Epithelial cell of esophagus (primary cell): ENCODE measurements at regions not wholly inside any gene's neighbourhood (a gene's known extent, or its start where the extent isn't known, plus 50 kb on each side); places are given as distances from the start of the nearest gene placed in this dataset.
A peak's percentile ranks its signal among the peaks of the same experiment; 100 is the strongest.
"Not testable (repeated sequence)": the region's sequence is repeated elsewhere in the genome, so short reads cannot be mapped to it uniquely, and the experiment has no call there.

ENCODE experiments used
- DNase-seq: peaks from one replicate; pipeline ENCODE4 v3.0.0; 2010; ENCODE audit warnings: low read depth
- H3K4me3 ChIP-seq: 2 replicates; pipeline ENCODE4 v1.5.1; 2011; ENCODE audit warnings: mild to moderate bottlenecking, low read length, control low read depth
- TF ChIP-seq, protein P1 (sequence below): IDR thresholded peaks from 2 replicates; pipeline ENCODE4 v1.5.1; 2011; ENCODE audit warnings: low read depth, mild to moderate bottlenecking, low read length, control low read depth, inconsistent platforms; ENCODE audit not compliant: insufficient read depth; ENCODE audit errors: missing control alignments

DNA sequence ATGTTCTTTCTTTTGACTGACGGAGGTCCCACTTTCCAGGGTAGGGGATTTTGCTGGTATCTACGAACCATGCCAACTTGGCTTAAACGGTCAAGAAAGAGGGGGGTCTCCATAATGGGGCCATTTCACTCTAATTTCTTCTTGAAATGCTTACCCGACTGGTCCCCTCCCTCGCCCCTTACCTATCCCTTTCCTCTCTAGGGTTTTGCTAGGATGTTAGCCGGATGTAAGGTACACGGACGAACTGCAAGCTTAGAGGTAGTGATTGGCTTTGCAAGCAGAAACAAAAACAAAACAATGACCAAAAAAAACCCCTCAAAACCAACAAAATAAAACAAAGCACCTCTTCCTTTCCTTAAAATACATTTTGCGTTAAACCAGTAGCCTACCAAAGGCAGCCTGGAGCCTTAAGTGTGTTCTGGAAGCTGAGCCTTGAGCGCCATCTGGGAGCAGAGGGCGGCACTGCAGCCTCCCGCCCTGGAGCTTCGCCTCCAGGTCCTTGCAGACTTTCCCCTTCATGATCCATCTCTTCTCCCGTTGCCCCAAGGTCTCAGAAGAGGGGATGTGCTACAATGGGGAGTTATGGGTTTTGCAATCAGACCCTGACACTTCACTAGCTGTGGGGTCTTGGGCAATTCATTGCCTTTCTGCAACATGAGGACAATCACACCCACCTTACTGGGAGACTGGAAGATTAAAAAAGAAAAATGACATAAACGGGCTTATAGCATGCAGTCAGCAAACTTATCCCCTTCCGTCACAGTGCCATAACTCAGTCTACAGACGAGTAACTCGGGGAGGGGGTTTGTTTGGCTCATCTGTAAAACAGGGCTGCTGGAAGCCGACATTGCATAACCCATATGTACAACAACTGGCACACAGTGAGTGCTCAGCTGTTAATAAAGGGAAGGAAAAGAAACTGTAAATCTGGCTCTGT, 125.9 kb upstream of the RRN3 start:
- not testable (repeated sequence) for DNase-seq, H3K4me3 ChIP-seq
- TF ChIP-seq, protein P1, sequence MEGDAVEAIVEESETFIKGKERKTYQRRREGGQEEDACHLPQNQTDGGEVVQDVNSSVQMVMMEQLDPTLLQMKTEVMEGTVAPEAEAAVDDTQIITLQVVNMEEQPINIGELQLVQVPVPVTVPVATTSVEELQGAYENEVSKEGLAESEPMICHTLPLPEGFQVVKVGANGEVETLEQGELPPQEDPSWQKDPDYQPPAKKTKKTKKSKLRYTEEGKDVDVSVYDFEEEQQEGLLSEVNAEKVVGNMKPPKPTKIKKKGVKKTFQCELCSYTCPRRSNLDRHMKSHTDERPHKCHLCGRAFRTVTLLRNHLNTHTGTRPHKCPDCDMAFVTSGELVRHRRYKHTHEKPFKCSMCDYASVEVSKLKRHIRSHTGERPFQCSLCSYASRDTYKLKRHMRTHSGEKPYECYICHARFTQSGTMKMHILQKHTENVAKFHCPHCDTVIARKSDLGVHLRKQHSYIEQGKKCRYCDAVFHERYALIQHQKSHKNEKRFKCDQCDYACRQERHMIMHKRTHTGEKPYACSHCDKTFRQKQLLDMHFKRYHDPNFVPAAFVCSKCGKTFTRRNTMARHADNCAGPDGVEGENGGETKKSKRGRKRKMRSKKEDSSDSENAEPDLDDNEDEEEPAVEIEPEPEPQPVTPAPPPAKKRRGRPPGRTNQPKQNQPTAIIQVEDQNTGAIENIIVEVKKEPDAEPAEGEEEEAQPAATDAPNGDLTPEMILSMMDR = peak; percentile 67

DNA sequence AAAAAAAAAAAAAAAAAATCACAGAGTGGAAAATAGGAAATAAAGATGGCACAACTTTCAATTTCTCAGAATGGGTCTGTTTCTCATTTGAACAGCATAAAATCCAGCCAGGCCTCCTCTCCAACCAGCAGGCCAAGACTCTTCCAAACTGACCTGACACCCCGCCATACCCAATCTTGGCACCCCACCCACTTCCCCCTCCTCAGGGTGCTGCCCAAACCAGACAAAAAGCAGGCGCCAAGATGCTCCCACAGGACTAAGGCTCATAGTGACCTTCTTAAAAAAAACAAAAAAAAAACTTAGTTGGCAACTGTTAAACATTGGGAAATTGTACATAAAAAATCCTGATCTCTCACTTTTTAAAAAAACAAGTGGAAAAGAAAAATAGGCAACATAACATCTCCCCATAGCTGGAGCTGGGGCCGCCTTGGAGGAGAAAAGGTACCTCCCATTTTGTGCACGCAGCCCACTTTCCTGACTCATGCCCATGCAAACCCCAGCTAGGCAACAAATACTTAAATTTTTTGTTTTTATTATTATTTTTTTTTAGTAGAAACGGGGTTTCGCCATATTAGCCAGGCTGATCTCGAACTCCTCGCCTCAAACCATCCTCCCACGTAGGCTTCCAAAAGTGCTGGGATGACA, 124.9 kb upstream of the RRN3 start:
- not testable (repeated sequence) for H3K4me3 ChIP-seq, DNase-seq

DNA sequence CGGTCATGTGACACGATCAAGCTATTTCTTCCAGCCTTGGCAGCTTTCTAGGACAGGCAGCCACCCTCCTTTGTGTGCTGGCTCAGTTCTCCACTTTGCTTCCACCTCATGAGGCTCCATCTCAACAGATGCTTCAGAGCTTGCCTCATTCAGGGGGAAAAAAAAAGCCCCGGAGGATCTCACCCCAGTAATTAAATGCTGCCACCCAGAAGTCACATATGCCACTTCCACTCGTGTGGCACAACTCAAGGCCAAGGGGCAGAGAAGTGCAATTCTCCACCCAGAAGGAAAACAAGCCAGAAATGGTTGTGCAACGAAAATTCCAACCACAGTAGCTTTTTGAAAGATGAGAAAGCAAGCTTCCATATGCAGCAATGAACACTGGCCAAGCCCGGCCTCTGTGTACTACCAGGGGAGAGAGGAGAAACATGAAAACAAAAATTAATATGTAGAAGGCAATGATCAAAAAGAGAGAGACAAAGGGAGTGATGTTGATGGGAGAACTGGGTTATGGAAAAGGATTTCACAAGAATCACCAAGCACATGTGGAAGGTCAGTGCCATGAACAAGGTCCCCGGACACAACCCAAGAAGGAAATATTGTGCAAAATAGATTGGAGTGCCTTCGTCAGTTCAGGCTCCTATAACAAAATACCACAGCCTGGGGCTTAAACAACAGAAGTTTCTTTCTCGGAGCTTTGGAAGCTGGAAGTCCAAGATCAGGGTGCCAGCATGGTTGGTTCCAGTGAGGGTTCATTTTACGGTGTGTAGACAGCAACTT, 113.3 kb upstream of the RRN3 start:
- not testable (repeated sequence) for DNase-seq, H3K4me3 ChIP-seq

DNA sequence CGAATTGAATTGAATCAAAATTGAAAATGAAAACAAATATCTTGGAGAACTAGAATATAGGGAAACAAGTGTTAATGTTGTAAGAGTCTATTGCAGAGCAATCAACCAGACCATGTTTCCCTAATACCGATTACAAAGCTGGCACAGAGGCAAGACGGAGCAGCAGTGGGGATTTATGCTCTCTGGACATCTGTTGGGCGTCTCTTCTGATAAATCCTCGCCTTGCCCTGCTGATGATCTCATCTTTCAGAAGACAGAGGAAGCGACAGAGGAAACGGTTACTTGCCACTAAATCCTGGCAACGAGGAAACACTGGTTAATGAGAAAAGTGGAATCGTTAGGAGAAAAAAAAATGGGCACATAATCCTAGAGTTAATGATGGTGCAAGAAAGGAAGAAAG, 112.4 kb upstream of the RRN3 start:
- H3K4me3 ChIP-seq, DNase-seq: not testable (repeated sequence)

DNA sequence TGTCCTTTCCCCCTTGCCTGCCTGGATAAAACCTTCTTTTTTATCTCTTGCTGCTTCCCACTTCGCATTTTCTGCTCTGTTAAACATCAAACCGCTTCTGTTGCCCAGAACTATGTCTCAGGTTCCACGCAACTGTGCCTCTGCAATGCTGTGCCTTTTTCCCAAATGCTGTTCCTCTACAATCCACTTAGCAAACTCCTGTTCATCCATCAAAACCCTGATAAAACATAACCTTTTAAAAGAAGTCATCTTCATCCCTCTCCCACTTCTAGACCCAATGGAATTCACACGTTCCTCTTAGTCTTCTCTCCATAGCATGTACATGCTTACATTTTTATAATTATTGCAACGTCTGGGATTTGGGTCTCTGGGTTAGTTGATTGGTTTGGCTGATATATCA, 111.9 kb upstream of the RRN3 start:
- not testable (repeated sequence) for DNase-seq, H3K4me3 ChIP-seq

DNA sequence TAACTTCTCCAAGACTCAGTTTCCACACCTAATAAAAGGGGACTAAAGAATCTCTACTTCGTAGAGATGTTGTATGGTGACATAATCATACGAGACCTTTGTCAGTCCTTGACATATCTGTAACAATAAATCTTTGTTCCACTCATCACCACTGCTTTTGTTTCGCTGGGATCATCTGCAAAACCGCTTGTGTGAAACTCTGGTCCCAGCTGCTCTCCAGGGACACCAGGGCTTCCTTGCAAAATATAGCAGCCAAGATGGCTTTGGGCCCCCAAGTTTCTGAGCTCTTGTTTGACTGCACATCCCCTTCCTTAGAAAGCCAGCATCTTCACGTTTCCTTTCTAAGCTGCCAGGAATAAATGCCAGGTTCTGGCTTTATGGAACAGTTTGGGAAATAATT, 110.5 kb upstream of the RRN3 start:
- DNase-seq, H3K4me3 ChIP-seq: not testable (repeated sequence)

DNA sequence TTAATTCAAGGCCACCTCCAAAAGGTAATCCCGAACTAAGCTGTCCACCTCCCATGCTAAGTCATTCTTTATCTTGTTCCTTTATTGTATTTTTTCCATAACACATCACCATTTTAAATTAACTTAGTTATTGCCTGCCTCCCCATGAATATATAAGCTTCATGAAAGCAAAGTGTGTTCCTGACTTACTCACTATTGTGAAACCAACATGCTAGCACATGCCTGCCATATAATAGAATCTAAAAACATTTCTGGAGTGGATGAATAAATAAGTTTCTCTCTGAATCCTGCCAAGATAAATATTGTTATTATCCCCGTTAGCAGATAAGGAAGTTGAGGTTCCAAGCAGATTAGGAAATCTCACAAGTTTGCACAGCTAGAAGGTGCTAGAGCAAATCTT, 98.7 kb upstream of the RRN3 start:
- peak; percentile 91 for DNase-seq

DNA sequence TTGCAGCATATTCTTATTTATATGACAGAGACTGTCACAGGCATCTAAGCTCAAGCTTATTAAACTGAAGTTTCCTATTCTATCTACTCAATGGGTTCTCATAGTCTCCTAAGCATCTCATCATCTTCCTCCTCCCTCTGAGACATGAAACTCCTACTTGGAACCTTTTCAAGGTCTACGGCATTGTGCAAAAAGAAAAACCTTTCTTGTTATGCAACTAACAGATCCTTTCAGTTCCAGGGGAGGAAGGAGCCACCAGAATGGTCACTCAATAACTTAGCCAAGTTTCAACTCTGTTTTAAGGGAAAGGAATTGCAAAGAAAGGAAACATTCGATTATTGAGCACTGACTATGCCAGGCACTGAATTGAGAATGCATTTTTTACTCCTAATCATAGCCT, 98.1 kb upstream of the RRN3 start:
- DNase-seq, H3K4me3 ChIP-seq: not testable (repeated sequence)

More for the DNA sequence above, 98.7 kb upstream of the RRN3 start:
- not testable (repeated sequence) for H3K4me3 ChIP-seq

DNA sequence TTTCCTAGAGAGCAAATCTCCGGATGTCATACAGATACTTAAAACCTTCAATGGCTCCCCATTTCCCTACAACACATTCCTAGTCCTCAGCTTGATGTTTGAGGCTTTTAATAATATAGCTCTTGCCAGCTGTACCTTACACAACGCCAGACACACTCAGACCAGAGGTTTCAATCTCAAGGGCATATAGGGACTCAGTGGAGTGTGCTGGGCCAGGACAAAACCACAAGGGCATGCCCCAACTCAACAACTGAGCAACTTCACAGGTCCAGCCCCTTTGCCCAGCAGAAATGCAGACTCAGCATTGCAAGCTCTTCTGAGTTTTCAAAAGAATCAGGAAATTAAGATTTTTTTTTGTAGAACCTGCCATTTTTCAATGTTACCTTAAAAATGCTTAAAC, 95.4 kb upstream of the RRN3 start:
- DNase-seq, H3K4me3 ChIP-seq: not testable (repeated sequence)
